D341Med (cell line): ENCODE measurements at regions not wholly inside any gene's neighbourhood (a gene's known extent, or its start where the extent isn't known, plus 50 kb on each side); places are given as distances from the start of the nearest gene placed in this dataset.
A peak's percentile ranks its signal among the peaks of the same experiment; 100 is the strongest.
"Not testable (repeated sequence)": the region's sequence is repeated elsewhere in the genome, so short reads cannot be mapped to it uniquely, and the experiment has no call there.

ENCODE experiments used
- DNase-seq: peaks from one replicate; pipeline ENCODE4 v3.0.0; 2012; ENCODE audit warnings: low spot score

GRCh38 chr3:162546910-162547309, 1050.3 kb downstream of the OTOL1 start:
- DNase-seq: no peak

- DNase-seq: no peak
Measured at GRCh38 chr3:162547321-162547720, 1050.7 kb downstream of the OTOL1 start.

- no peak for DNase-seq
Measured at GRCh38 chr3:162555761-162556160, 1059.2 kb downstream of the OTOL1 start.

- peak; percentile 17 for DNase-seq
Measured at GRCh38 chr3:162558016-162558415, 1061.4 kb downstream of the OTOL1 start.

GRCh38 chr3:162568706-162569105, 1072.1 kb downstream of the OTOL1 start:
- no peak for DNase-seq

- no peak for DNase-seq
Measured at GRCh38 chr3:162569314-162569713, 1072.7 kb downstream of the OTOL1 start.

GRCh38 chr3:162584986-162585385, 1088.4 kb downstream of the OTOL1 start:
- no peak for DNase-seq

GRCh38 chr3:162586591-162586990, 1090.0 kb downstream of the OTOL1 start:
- DNase-seq: no peak

- DNase-seq: no peak
Measured at GRCh38 chr3:162597226-162597625, 1100.6 kb downstream of the OTOL1 start.

- DNase-seq: not testable (repeated sequence)
Measured at GRCh38 chr3:162598500-162598899, 1101.9 kb downstream of the OTOL1 start.

- not testable (repeated sequence) for DNase-seq
Measured at GRCh38 chr3:162599742-162600141, 1103.1 kb downstream of the OTOL1 start.

GRCh38 chr3:162601101-162601670, 1104.6 kb downstream of the OTOL1 start:
- DNase-seq: no peak

GRCh38 chr3:162602619-162603018, 1106.0 kb downstream of the OTOL1 start:
- no peak for DNase-seq

GRCh38 chr3:162605651-162606204, 1109.1 kb downstream of the OTOL1 start:
- DNase-seq: no peak

- DNase-seq: no peak
Measured at GRCh38 chr3:162610261-162610660, 1113.7 kb downstream of the OTOL1 start.

GRCh38 chr3:162612991-162613390, 1116.4 kb downstream of the OTOL1 start:
- no peak for DNase-seq

GRCh38 chr3:162626172-162626571, 1129.6 kb downstream of the OTOL1 start:
- no peak for DNase-seq

- DNase-seq: no peak
Measured at GRCh38 chr3:162628531-162628930, 1131.9 kb downstream of the OTOL1 start.

GRCh38 chr3:162629372-162629771, 1132.8 kb downstream of the OTOL1 start:
- no peak for DNase-seq

GRCh38 chr3:162632672-162633071, 1136.1 kb downstream of the OTOL1 start:
- no peak for DNase-seq

GRCh38 chr3:162640208-162640607, 1143.6 kb downstream of the OTOL1 start:
- not testable (repeated sequence) for DNase-seq

- DNase-seq: no peak
Measured at GRCh38 chr3:162641317-162641716, 1144.7 kb downstream of the OTOL1 start.

GRCh38 chr3:162641907-162642306, 1145.3 kb downstream of the OTOL1 start:
- DNase-seq: no peak

GRCh38 chr3:162643245-162643644, 1146.6 kb downstream of the OTOL1 start:
- DNase-seq: no peak
